CD14-positive monocyte (primary cell): ENCODE measurements at regions not wholly inside any gene's neighbourhood (a gene's known extent, or its start where the extent isn't known, plus 50 kb on each side); places are given as distances from the start of the nearest gene placed in this dataset.

Source experiments
- DNase-seq, 3 donors: peaks; one replicate each; pipeline ENCODE4 v3.0.0-alpha.2; 2011 to 2022
- H2AFZ ChIP-seq: 2 replicates; pipeline ENCODE4 v1.6.0; 2012; ENCODE audit warnings: mild to moderate bottlenecking, low read depth, low read length, inconsistent platforms; ENCODE audit not compliant: insufficient read depth, poor library complexity, severe bottlenecking
- H3K27ac ChIP-seq, 2 donors: 1 replicate in 1 of 2; 2 replicates in 1 of 2; pipeline ENCODE4 v1.5.1; 2012 to 2013; ENCODE audit warnings: low read length in 2 of 2, control low read depth in 1 of 2, inconsistent platforms in 1 of 2, low read depth in 1 of 2, mild to moderate bottlenecking in 1 of 2
- H3K27me3 ChIP-seq, 2 donors: one replicate each; pipeline versions ENCODE4 v1.6.0 to v1.6.1; 2011 to 2013; ENCODE audit warnings: low read length in 2 of 2; ENCODE audit not compliant: control insufficient read depth in 2 of 2, insufficient read depth in 2 of 2
- H3K36me3 ChIP-seq, 2 donors: replicated peaks in 1 of 2; 1 replicate in 1 of 2; 2 replicates in 1 of 2; pipeline versions ENCODE4 v1.5.1 to v1.6.1; 2012 to 2013; ENCODE audit warnings: low read length in 2 of 2, control low read depth in 1 of 2, inconsistent platforms in 1 of 2, mild to moderate bottlenecking in 1 of 2; ENCODE audit not compliant: insufficient read depth in 2 of 2, control insufficient read depth in 1 of 2
- H3K4me1 ChIP-seq, 2 donors: 1 replicate in 1 of 2; 2 replicates in 1 of 2; pipeline versions ENCODE4 v1.5.1 to v1.6.1; 2012 to 2013; ENCODE audit warnings: low read length in 2 of 2, control low read depth in 1 of 2, inconsistent platforms in 1 of 2, mild to moderate bottlenecking in 1 of 2, moderate library complexity in 1 of 2; ENCODE audit not compliant: insufficient read depth in 2 of 2, control insufficient read depth in 1 of 2
- H3K4me2 ChIP-seq: replicated peaks from 2 replicates; pipeline ENCODE3; 2012; ENCODE audit warnings: low read length, moderate library complexity, mild to moderate bottlenecking; ENCODE audit not compliant: poor library complexity, severe bottlenecking; ENCODE audit errors: extremely low read depth
- H3K4me3 ChIP-seq, 3 experiments: fragments of 200-600 bp in 1 of 3; sonication (generic) in 1 of 3; replicated peaks in 1 of 3; 1 replicate in 2 of 3; 2 replicates in 1 of 3; pipeline ENCODE4 v1.5.1; 2011 to 2013; ENCODE audit warnings: low read length in 3 of 3, mild to moderate bottlenecking in 3 of 3, control low read depth in 2 of 3, low read depth in 2 of 3, inconsistent platforms in 1 of 3, moderate library complexity in 1 of 3
- H3K79me2 ChIP-seq: 2 replicates; pipeline ENCODE4 v1.6.0; 2012; ENCODE audit warnings: mild to moderate bottlenecking, control low read depth, inconsistent platforms, low read length, moderate library complexity; ENCODE audit not compliant: insufficient read depth
- H3K9ac ChIP-seq: 2 replicates; pipeline ENCODE4 v1.6.0; 2017; ENCODE audit warnings: low read length, mild to moderate bottlenecking; ENCODE audit not compliant: insufficient read depth, poor library complexity, severe bottlenecking
- H3K9me3 ChIP-seq, 2 donors: replicated peaks in 1 of 2; 1 replicate in 1 of 2; 2 replicates in 1 of 2; pipeline versions ENCODE4 v1.5.1 to v1.6.1; 2012 to 2013; ENCODE audit warnings: low read length in 2 of 2, control low read depth in 1 of 2; ENCODE audit not compliant: control insufficient read depth in 1 of 2, insufficient read depth in 1 of 2
- H4K20me1 ChIP-seq: 2 replicates; pipeline ENCODE4 v1.6.0; 2012; ENCODE audit warnings: mild to moderate bottlenecking, low read length, control low read depth, moderate library complexity; ENCODE audit not compliant: insufficient read depth
- H3K27ac Mint-ChIP-seq, 7 donors: one replicate each; pipeline ENCODE4 v1.8.0; 2020; ENCODE audit warnings: mild to moderate bottlenecking in 7 of 7, mixed read lengths in 7 of 7, moderate library complexity in 6 of 7, inconsistent platforms in 2 of 7
- H3K27me3 Mint-ChIP-seq, 3 donors: one replicate each; pipeline ENCODE4 v1.8.0; 2021 to 2022; ENCODE audit warnings: low read depth in 3 of 3, mild to moderate bottlenecking in 3 of 3, mixed read lengths in 3 of 3, moderate library complexity in 3 of 3, inconsistent platforms in 1 of 3
- H3K36me3 Mint-ChIP-seq, 2 donors: one replicate each; pipeline ENCODE4 v1.8.0; 2020; ENCODE audit warnings: mixed read lengths in 2 of 2, inconsistent platforms in 1 of 2, mild to moderate bottlenecking in 1 of 2
- H3K4me1 Mint-ChIP-seq: one replicate; pipeline ENCODE4 v1.8.0; 2020; ENCODE audit warnings: mild to moderate bottlenecking, mixed read lengths
- H3K4me3 Mint-ChIP-seq, 2 donors: one replicate each; pipeline ENCODE4 v1.8.0; 2020; ENCODE audit warnings: mild to moderate bottlenecking in 2 of 2, mixed read lengths in 2 of 2, moderate library complexity in 1 of 2
- H3K9me3 Mint-ChIP-seq, 7 donors: one replicate each; pipeline ENCODE4 v1.8.0; 2020 to 2022; ENCODE audit warnings: mixed read lengths in 7 of 7, mild to moderate bottlenecking in 6 of 7, moderate library complexity in 6 of 7, inconsistent platforms in 2 of 7
- WGBS: methylation state at CpG from one replicate; pipeline ENCODE4 v1.1.5; 2013; ENCODE audit warnings: missing lambda C conversion rate; ENCODE audit not compliant: insufficient coverage; 5-methylcytosine and 5-hydroxymethylcytosine counted together
- intact Hi-C, 2 donors: fragments of 100-400 bp; cut with micrococcal nuclease; formaldehyde crosslinking; loops; one replicate each; pipeline versions ENCODE4 v1.15.0 to v1.15.1; 2023
- TF ChIP-seq, protein P1 (sequence below): fragments of 200-600 bp; IDR thresholded peaks from one replicate; pipeline ENCODE4 v1.8.0; 2022; ENCODE audit warnings: antibody characterized with exemption, mild to moderate bottlenecking

DNA sequence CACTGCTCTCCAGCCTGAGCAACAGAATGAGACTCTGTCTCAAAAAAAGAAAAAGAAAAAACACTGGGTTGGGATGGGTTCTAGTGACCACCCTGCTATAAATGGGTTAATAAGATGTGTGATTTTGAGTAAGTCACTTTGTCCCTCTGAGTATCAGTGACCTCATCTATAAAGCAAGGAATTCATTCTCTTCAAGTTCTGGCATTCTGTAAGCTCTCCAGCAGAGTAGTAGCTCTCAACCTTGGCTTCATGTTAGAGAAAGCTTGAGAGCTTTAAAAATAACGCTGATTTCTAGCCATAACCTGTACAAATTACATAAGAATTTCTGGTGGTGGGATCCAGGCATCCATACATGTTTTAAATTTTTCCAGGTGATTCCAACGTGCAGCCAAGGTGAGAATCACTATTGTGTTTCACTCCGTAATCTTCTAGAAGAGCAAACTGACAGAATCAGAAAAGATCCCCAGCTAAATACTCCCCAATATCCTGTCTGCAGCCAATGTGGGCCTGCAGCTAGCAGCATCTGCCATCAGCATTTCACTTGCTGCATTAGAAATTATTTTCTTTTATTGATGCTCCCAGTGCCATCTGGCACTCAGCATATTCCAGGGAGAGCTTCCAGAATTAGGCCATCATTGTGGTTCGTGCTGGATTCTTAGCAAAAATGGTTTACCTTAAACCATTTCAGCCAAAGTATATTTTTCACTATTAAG lies 109.4 kb downstream of the FEM1C start:
- H3K4me3 ChIP-seq, result no peak overlapping the region
- H4K20me1 ChIP-seq, result no peaks in the 10 kb centered on the region
- no peaks in the 10 kb centered on the region for H3K36me3 ChIP-seq
- H3K4me1 ChIP-seq, result no peaks in the 10 kb centered on the region
- DNase-seq, result no peak
- no peak overlapping the region for H3K4me3 Mint-ChIP-seq
- H3K9me3 ChIP-seq, result no peaks in the 10 kb centered on the region
- no peaks in the 10 kb centered on the region for H3K4me1 Mint-ChIP-seq
- peaks cover 6 to 15% (median 7%) of the 10 kb centered on the region in 3 donors for H3K27me3 Mint-ChIP-seq
- 74% methylated on average over 2 of the region's 4 CpGs for WGBS
- H3K9me3 Mint-ChIP-seq, result peaks cover 2 to 18% (median 10%) of the 10 kb centered on the region in 7 donors
- no peak overlapping the region for H3K4me2 ChIP-seq
- no peak overlapping the region for H3K27ac ChIP-seq
- no peaks in the 10 kb centered on the region for H3K36me3 Mint-ChIP-seq
- H3K27me3 ChIP-seq, result peaks cover 2 to 5% of the 10 kb centered on the region in 2 donors
- no peak overlapping the region for H3K9ac ChIP-seq
- H3K27ac Mint-ChIP-seq, result no peak overlapping the region
- no peaks in the 10 kb centered on the region for H3K79me2 ChIP-seq
- intact Hi-C loops, result no loop called here
- TF ChIP-seq, protein P1, sequence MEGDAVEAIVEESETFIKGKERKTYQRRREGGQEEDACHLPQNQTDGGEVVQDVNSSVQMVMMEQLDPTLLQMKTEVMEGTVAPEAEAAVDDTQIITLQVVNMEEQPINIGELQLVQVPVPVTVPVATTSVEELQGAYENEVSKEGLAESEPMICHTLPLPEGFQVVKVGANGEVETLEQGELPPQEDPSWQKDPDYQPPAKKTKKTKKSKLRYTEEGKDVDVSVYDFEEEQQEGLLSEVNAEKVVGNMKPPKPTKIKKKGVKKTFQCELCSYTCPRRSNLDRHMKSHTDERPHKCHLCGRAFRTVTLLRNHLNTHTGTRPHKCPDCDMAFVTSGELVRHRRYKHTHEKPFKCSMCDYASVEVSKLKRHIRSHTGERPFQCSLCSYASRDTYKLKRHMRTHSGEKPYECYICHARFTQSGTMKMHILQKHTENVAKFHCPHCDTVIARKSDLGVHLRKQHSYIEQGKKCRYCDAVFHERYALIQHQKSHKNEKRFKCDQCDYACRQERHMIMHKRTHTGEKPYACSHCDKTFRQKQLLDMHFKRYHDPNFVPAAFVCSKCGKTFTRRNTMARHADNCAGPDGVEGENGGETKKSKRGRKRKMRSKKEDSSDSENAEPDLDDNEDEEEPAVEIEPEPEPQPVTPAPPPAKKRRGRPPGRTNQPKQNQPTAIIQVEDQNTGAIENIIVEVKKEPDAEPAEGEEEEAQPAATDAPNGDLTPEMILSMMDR, result no peak
- H2AFZ ChIP-seq, result no peak overlapping the region

- Histone ChIP-seq H4K20me1 (no peaks in the 10 kb centered on the region), H3K27me3 (peaks cover 2 to 5% of the 10 kb centered on the region in 2 donors), H3K36me3 (no peaks in the 10 kb centered on the region), H3K27ac (no peak overlapping the region), H3K4me1 (no peaks in the 10 kb centered on the region), H3K4me2 (no peak overlapping the region), H3K9ac (no peak overlapping the region), H3K79me2 (no peaks in the 10 kb centered on the region), H3K4me3 (no peak overlapping the region), H3K9me3 (no peaks in the 10 kb centered on the region), H2AFZ (no peak overlapping the region)
- peaks cover 3 to 12% (median 7%) of the 10 kb centered on the region in 3 donors for H3K27me3 Mint-ChIP-seq
- TF ChIP-seq, protein P1, result no peak
- no peaks in the 10 kb centered on the region for H3K36me3 Mint-ChIP-seq
- DNase-seq, result peak in 1 of 3 donors; percentile 38
- H3K4me1 Mint-ChIP-seq, result no peaks in the 10 kb centered on the region
- H3K27ac Mint-ChIP-seq, result peak overlapping the region in 1 of 7 donors; percentile 21
- H3K4me3 Mint-ChIP-seq, result no peak overlapping the region
- intact Hi-C loops, result no loop called here
- H3K9me3 Mint-ChIP-seq, result peaks cover 2 to 7% (median 4%) of the 10 kb centered on the region in 7 donors
Observed at GRCh38 chr5:115433918-115434317, 110.7 kb downstream of the FEM1C start.
